HG02840 (cell line): ENCODE measurements at regions not wholly inside any gene's neighbourhood (a gene's known extent, or its start where the extent isn't known, plus 50 kb on each side); places are given as distances from the start of the nearest gene placed in this dataset.
"Not testable (repeated sequence)": the region's sequence is repeated elsewhere in the genome, so short reads cannot be mapped to it uniquely, and the experiment has no call there.

Source experiments
- ATAC-seq: cut with Tn5 transposase; IDR thresholded peaks from one replicate; pipeline ENCODE4 v1.9.1; 2021; ENCODE audit warnings: mild to moderate bottlenecking, moderate library complexity, moderate number of reproducible peaks; ENCODE audit not compliant: unreplicated experiment, low FRiP score

DNA sequence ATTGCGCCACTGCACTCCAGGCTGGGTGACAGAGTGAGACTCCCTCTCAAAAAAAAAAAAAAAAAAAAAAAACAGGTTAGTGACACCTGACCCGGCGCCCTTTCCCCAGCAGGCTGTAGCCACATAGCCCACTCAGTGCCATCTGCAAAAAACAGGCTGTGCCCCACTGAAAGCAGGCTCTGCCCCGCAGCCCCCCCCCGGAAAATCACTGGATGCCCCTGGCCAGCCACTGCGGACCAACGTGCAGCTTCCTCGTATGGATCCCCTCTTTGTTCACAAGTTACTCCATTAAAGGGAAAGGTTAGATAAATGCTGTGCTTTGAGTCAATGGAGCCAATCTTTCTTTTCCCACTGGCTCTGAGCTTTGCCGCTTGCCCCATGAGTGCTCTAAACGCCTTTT, 660.3 kb downstream of the TBC1D22A start:
- ATAC-seq: no peak

DNA sequence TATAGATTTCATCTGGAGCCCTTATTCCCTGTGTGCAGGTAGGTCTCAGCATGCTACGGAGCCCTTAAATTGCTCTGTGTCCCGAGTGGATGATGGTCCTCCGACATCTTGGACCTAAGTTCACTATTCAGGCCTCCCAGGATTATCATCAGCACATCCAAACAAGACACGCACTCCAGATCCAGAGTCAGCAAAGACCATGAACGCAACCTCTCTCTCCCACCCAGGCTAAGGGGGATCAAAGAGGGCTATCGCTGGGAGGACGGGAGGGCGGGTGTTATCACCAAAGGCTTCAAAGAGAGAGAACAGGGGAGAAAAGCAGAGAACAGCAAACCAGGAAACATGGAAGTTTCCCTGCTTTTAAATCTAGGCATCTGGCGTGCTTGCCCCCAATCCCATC, 659.4 kb downstream of the TBC1D22A start:
- no peak for ATAC-seq

DNA sequence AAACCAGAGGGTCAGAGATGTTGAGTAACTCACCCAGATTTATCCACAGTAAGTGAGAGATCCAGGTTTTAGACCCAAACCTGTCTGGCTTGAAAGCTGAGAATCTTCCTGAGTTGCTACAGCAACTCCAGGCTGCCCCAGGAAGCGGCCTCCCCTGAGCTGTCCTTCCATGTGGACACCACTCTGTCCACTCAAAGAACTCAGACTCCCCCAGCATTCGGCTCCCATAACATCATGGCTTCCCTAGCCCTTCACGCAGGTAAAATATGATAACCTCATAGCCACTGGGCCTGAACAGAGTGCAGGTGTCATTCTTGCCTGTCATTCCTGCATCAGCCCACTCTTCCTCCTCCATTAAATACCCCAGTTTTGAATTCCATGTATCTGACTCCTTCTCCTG, 657.8 kb downstream of the TBC1D22A start:
- ATAC-seq: no peak

DNA sequence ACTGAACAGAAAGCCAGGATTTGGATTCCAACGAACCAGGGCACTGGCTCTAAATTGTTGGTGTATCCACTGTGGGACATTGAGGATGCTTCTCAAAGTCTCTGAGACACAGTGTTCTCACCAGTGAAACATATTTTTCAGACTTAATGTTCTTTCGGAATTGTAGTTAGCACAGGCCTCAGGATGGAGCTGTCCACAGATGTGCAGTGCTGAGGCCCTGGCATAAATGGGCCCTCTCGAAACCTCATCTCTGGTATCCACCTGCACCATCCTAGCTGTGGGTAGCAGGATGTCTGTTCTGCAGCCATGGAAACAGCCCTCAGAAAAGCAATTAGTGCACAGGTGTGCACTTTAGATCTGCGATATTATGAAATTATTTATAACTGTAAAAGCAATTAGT, 656.8 kb downstream of the TBC1D22A start:
- ATAC-seq: no peak

DNA sequence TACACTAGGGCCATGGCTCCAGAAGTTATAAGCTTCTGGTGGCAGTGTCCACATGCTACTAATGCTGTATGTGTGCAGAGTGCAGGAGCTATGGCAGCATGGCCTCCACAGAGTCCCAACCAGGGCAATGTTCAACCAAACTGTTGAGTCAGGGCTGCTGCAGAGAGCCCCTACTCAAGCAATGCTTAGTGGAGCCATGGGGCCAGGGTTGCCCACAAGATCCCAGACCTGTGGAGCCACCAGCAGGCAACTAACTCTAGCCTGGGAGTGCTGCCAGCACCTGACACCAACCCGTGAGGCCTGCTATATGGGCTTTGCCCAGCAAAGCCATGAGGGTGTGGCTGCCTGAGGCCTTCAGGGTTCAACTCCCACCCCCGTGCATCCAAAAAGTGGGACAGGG, 655.2 kb downstream of the TBC1D22A start:
- ATAC-seq: no peak

DNA sequence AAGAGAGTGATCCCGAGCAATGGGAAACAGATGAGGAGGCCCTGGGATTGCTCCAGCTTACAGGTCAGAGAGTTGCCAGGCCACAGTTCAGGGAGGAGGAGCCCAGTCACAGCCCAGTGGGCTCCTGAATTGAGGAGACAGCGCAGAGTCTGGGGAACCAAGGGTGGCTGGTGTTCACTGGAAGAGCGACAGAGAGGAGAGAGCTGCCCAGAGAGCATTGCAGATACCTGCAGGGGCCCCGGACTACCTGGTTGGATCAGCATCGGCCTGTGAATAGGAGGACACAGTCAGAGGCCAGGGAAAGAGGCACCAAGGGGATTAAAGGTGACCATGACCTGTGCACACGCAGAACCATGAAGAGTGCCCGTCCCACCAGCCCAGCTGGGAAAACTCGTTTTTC, 648.6 kb downstream of the TBC1D22A start:
- ATAC-seq: no peak

DNA sequence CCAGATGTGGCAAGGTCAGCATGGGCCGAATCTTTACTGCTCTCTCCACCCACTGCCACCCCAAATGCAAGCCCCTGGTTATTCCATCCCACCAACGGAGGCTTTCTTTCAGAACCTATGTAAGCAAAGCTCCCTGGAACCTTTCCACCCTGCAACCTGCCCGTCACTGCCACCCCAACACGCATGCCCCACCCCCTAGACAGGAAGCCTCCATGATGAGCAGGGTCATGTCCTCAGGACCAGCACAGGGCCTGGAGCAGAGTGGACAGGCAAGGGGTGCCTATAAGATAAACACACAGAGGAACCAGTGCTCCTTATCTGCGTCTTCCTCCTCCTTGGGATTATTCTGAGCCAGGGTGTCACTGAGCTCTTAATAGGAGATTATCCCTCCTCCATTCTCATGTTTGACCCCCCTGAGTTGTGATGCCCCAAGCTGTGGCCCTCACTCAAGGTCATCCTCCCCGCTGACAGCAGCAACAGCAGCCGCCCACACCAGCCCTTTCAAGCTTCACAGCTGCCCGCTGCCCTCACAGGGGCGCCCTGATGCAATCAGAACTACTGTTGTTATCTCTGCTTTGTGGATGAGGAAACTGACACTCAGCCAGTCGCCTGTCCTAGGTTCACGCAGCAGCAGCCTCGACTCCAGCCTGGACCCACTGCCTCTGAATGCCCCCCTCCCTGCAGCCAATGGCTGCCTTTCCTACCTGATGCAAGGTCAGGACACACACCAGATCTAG, 647.3 kb downstream of the TBC1D22A start:
- no peak for ATAC-seq

DNA sequence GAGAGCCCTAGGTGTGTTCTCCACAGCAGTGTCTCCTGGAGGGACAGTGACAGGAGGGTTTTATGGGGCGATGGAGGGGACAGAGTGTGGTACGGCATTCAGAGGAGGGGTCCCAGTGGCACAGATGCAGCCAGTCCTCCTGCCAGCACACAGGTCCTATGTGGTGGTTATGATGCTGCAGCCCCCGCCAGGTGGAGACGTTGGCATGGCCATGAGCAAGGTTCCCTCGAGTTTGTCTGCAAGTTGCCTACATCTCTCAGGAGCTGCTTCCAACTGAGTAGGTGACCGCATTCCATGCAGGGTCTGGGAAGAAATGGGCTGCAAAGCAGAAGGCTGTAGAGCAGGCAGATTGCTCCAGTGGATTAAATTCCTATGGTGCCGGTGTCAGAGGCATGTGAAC, 646.0 kb downstream of the TBC1D22A start:
- no peak for ATAC-seq

DNA sequence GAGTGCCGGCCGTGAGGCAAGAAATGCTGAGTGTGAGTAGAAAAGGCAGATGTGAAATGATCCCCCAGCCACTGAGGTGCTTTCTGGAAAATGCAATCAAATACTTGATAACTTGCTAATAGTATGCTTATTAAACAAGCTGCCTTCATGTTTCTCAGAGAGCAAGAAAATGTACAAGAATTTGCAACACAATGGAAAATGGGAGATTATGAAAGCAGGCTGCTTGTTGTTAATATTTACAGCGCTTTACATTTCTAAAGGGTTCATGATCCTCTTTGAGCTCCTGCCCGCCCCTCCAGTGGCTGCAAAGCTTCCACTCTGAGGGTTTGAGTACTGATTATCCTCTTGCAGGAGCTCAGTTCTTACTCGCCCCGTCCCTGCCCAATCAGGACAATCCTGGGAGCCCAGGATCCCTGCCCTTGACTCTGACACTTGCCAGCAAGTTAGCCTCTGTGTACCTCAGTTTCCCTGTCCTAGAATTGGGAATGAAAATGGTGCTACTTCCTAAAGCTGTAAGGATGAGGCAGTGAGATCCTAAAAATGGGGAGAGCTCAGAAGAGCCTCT, 645.1 kb downstream of the TBC1D22A start:
- no peak for ATAC-seq

DNA sequence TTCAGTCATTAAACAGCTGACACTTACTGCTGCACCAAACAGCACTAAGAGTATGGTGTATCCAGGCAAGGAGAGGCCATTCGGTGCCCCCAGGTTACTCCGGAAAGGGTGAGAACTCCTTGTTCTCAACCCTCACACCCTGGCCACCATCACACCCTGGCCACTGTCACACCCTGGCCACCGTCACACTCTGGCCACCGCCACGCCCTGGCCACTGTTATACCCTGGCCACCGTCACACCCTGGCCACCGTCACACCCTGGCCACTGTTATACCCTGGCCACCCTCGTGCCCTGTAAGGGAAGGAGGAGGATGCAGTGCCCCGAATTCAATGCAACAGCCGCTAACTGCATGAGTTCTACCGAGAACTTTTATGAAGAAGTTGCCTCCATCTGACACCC, 644.4 kb downstream of the TBC1D22A start:
- no peak for ATAC-seq

DNA sequence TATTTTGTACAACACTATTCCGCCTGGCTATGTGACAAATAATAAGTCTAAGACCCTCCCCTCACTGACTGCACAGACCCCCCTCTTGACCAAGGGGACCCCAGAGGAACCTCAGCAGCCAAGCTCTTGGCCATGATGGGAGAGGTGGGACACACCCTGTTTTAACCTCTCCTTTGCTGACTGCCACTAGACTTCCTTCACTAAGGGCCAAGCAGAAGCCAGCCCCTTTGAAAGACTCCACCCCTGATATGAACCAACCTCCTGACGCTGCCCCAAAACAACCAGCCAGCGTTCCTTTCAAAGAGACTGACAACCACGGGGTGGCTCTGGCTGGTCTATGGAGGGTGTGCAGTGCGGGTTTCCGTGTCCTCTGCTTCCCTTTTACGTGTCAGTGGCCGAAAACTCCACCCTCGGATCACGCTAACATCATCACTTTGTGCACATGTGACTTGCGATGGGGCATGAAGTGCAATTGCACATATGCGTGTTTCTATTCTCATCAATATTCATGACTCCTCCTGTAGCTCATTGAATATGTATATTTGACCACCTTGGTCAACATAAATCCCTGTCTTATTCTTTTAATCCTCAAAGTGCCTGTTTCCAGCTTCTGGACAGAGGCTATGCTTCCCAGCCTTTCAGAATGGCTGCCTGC, 643.9 kb downstream of the TBC1D22A start:
- ATAC-seq: no peak

DNA sequence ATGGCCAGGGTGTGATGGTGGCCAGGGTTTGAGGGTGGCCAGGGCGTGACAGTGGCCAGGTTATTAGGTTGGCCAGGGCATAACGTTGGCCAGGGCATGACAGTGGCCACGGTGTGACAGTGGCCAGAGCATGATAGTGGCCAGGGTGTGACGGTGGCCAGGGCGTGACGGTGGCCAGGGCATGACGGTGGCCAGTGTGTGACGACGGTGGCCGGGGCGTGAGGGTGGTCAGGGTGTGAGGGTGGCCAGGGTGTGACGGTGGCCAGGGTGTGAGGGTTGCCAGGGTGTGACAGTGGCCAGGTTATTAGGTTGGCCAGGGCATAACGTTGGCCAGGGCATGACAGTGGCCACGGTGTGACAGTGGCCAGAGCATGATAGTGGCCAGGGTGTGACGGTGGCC, 642.8 kb downstream of the TBC1D22A start:
- ATAC-seq: not testable (repeated sequence)

DNA sequence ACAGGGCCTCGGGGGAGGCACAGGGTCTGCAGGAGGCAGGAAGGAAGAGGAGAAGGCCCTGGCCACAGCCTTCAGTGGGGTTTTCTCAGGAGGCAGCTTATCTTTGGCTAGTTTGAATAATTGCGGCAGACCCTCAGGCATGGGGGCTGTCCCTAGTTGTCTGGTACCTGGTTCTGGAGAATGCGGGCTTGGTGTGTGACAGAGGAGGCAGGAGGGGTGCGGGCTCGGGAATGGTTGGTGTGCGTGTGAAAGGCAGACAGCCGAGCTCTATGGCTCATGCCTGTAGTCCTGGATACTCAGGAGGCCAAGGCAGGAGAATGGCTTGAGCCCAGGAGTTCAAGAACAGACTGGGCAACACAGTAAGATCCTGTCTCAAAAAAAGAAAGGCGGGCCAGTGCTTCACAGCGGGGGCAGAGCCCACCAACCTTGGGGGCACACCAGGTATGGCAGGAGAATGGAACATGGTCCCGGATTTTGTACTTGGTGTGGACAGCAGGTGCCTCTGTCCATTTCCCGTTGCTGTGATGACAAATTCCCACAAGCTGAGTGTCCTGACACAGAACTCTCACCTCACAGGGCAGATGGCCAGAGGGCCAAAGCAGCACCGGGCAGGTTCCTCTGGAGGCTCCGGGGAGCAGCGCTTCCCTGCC, 640.6 kb downstream of the TBC1D22A start:
- no peak for ATAC-seq

DNA sequence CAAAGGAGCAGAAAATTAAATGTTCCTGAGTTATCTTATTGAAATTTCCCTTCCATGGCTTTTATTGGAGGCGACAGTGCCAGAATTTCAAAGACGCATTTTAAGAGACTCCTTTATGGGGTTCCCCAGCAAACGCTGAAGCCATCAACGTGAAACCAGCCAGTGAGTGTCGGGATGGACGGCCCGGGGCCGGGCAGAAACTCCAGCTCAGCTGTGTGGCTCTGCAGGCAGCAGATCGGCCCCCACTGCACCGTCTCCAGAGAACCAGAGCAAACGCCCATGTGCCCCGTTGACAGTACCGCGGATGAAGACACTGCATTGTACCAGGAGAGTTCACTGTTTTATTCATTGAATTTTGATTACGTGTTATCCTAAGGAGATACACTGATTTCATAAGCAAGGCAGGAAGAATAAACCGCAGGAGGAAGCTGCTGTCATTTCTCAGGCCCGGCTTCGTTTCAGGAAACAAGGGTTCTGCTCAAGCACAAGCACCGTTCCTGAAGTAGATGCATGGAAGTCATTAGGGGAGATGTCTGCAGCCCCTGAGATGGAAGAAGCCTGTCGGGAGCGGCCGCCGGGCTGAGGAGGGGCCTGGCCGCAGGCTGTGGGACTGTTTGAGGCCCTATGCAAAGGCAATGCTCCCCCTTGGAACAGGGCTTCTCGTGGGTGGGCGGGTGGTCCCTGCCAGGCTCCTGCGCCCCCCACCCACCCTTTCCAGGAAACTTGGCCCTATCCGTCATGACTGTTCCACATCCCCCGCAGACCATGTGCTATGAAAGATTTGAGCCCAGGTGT, 639.7 kb downstream of the TBC1D22A start:
- no peak for ATAC-seq

DNA sequence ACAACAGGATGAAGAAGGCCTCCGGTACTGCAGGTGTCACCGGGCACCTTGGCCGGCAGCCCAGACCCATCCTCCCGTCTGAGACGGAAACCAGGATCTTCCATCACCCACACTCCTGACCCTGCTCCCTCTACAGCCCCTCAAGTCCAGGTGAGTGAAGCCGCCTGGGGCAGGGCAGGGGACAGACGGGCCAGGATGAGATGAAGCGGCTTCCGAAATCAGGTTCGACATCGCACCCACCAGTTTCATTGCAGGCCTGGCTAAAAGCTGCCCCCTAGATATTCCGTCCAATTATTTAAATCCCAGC, 639.1 kb downstream of the TBC1D22A start:
- ATAC-seq: no peak

DNA sequence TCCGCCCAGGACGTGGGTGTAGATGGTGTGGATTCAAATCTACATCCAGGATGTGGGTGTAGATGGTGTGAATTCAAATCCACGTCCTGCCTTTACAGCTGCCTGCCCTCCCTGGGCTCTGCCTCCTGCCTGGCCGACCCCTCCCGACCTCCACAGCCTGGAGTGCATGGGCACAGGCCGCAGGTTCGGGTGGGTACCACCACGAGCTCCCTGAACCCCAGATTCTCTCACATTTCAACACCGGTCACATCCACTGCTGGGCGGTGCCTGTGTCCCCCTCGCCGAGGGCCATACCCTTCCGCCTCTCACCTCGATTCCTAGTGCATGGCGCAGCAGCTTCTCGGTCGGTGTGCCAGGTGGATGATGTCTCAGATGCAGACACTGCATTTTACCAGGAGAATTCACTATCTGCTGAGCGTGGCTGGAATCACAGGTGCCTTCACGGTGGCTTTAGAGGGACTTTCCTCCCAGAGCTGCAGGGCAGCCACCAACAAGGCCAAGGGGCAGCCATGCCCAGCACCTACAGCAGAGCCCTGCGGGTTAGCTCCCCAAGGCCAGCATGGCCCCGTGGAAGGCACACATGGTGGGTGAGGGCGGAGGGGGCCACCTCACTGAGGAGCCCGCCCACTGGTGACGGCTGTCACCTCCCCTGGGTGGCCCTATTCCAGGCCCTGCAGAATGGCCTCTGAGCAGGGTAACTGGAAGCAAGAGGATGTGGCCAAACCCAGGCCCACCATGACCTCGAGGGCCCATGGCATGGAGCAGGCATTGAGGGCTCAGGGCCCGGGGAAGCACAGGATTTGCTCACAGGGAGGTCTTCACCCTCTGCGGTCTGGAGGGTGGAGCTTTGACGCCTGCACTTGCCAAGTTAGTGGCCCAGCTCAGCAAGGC, 638.5 kb downstream of the TBC1D22A start:
- no peak for ATAC-seq

DNA sequence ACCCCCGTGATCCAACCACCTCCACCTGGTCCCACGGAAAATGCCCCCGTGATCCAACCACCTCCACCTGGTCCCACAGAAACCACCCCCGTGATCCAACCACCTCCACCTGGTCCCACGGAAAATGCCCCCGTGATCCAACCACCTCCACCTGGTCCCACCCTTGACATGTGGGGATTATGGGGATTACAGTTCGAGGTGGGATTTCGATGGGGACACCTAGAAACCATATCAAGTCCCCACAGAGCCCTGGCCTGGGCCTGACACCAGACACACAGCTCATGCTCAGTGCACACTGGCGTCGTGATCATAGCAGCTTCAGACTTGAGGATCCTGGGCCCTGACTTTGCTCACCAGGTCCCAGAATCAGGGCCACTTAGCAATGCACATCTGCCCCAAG, 637.7 kb downstream of the TBC1D22A start:
- not testable (repeated sequence) for ATAC-seq

DNA sequence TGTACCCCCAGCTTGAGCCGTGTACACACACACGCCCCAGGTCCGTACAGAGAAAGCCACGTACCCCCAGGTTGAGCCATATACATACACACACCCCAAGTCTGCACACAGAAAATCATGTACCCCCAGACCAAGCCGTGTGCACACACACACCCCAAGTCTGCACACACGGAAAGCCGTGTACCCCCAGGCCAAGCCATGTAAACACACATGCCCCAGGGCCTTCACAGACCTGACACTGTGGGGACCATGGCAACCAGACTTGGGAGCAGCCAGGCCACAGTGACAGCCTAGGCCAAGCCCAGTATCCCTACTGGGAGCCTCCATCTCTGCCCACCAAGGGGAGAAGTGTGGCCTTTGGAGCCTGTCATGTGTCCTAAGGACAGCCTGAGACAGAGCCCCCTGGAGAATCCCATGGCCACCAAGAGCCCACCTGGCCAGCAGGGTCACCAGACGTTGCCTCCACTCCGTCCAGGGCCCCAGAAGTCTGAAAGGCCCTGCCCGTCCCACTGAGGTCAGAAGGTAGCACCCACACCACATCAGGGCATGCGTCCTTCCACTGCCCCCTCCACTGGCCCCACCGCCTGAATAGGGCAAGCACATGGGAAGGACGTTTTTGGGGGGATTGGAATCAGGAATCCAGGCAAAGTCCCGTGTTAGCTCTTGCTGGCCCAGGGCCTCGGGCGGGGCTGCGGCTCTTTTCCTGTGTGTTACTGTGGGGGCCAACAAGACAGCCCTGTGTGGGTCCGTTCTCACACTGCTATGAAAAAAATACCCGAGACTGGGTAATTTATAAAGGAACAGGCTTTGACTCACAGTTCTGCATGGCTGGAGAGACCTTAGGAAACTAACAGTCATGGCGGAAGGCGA, 636.7 kb downstream of the TBC1D22A start:
- no peak for ATAC-seq

DNA sequence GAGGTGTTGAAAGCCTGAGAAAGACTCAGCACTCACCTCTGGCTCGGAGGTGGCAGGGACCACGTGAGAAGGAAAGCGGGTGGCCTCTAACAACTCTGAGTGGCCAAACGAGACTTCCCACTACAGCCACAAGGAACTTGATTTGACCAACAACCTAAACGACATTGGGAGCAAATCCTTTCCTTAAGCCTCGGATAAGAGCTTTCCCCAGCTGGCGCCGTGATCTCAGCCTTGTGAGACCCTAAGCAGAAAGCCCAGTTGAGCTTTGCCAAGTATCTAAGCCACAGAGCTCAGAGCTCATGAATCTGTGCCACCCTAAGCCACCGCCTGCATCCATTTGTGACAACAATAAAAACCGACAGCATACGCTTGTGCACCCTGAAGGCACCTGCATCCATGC, 636.0 kb downstream of the TBC1D22A start:
- ATAC-seq: no peak
